Naive thymus-derived CD4-positive, alpha-beta T cell (primary cell): ENCODE measurements at regions not wholly inside any gene's neighbourhood (a gene's known extent, or its start where the extent isn't known, plus 50 kb on each side); places are given as distances from the start of the nearest gene placed in this dataset.
A peak's percentile ranks its signal among the peaks of the same experiment; 100 is the strongest.
"Not testable (repeated sequence)": the region's sequence is repeated elsewhere in the genome, so short reads cannot be mapped to it uniquely, and the experiment has no call there.

ENCODE experiments used
- ATAC-seq: fragments of 150-1000 bp; cut with Tn5 transposase; 2 replicates; pipeline ENCODE4 v1.10.0; 2021; ENCODE audit warnings: mild to moderate bottlenecking, moderate library complexity
- CTCF ChIA-PET: fragments of 350-600 bp; sonication (Branson Sonifier 250); formaldehyde crosslinking; loops from one replicate; lab custom pipeline; 2021; ENCODE audit warnings: antibody characterized with exemption; lab: Charles Lee
- POLR2A ChIA-PET: fragments of 350-600 bp; sonication (Branson Sonifier 250); formaldehyde crosslinking; loops from one replicate; lab custom pipeline; 2021; ENCODE audit warnings: antibody characterized with exemption, inconsistent platforms; lab: Charles Lee
- DNase-seq, 9 donors: peaks; one replicate each; pipeline versions ENCODE4 v3.0.0 to v3.0.0-alpha.2; 2020 to 2022; ENCODE audit warnings: mixed read lengths in 1 of 9
- H3K27ac ChIP-seq: one replicate; pipeline ENCODE4 v1.7.0; 2013; ENCODE audit warnings: mild to moderate bottlenecking, low read depth, low read length, moderate library complexity
- H3K27me3 ChIP-seq, 2 donors: one replicate each; pipeline ENCODE4 v1.7.0; 2013; ENCODE audit warnings: low read length in 2 of 2, mild to moderate bottlenecking in 2 of 2, moderate library complexity in 2 of 2; ENCODE audit not compliant: control insufficient read depth in 2 of 2, insufficient read depth in 2 of 2
- H3K36me3 ChIP-seq, 3 experiments: 1 replicate in 2 of 3; 2 replicates in 1 of 3; pipeline ENCODE4 v1.7.0; 2013; ENCODE audit warnings: low read length in 3 of 3, mild to moderate bottlenecking in 3 of 3, moderate library complexity in 1 of 3; ENCODE audit not compliant: insufficient read depth in 3 of 3, control insufficient read depth in 2 of 3
- H3K4me1 ChIP-seq, 2 donors: one replicate each; pipeline ENCODE4 v1.7.0; 2013; ENCODE audit warnings: low read length in 2 of 2, mild to moderate bottlenecking in 2 of 2, moderate library complexity in 1 of 2; ENCODE audit not compliant: control insufficient read depth in 2 of 2, insufficient read depth in 2 of 2
- H3K4me3 ChIP-seq: 2 replicates; pipeline ENCODE4 v1.7.0; 2013; ENCODE audit warnings: mild to moderate bottlenecking, low read length
- H3K9me3 ChIP-seq, 3 experiments: 1 replicate in 2 of 3; 2 replicates in 1 of 3; pipeline ENCODE4 v1.7.0; 2013; ENCODE audit warnings: low read length in 3 of 3; ENCODE audit not compliant: control insufficient read depth in 2 of 3
- H3K27ac Mint-ChIP-seq, 9 donors: one replicate each; pipeline ENCODE4 v1.8.0; 2020 to 2022; ENCODE audit warnings: mixed read lengths in 9 of 9, mild to moderate bottlenecking in 8 of 9, moderate library complexity in 5 of 9, inconsistent platforms in 2 of 9
- H3K27me3 Mint-ChIP-seq, 5 donors: one replicate each; pipeline ENCODE4 v1.8.0; 2021 to 2022; ENCODE audit warnings: mixed read lengths in 5 of 5, mild to moderate bottlenecking in 1 of 5
- H3K36me3 Mint-ChIP-seq, 5 donors: one replicate each; pipeline ENCODE4 v1.8.0; 2020 to 2022; ENCODE audit warnings: mixed read lengths in 5 of 5, mild to moderate bottlenecking in 3 of 5, inconsistent platforms in 1 of 5
- H3K4me1 Mint-ChIP-seq, 7 donors: one replicate each; pipeline ENCODE4 v1.8.0; 2020 to 2022; ENCODE audit warnings: mixed read lengths in 7 of 7, mild to moderate bottlenecking in 3 of 7, inconsistent platforms in 1 of 7
- H3K4me3 Mint-ChIP-seq, 10 donors: one replicate each; pipeline ENCODE4 v1.8.0; 2020 to 2022; ENCODE audit warnings: mild to moderate bottlenecking in 10 of 10, mixed read lengths in 10 of 10, moderate library complexity in 6 of 10, inconsistent platforms in 2 of 10
- H3K9me3 Mint-ChIP-seq, 11 donors: one replicate each; pipeline ENCODE4 v1.8.0; 2020 to 2022; ENCODE audit warnings: mixed read lengths in 11 of 11, mild to moderate bottlenecking in 4 of 11, inconsistent platforms in 1 of 11, moderate library complexity in 1 of 11
- intact Hi-C, 2 donors: fragments of 100-400 bp; cut with micrococcal nuclease; formaldehyde crosslinking; loops; one replicate each; pipeline ENCODE4 v1.15.1; 2023

- DNase-seq, result no peak
- intact Hi-C loops, result no loop called here
These were observed 156.7 kb downstream of the TMEM121 start for GRCh38 chr14:105682956-105683570.

GRCh38 chr14:105684056-105684455, 157.7 kb downstream of the TMEM121 start:
- ATAC-seq, H3K4me1 Mint-ChIP-seq, H3K36me3 Mint-ChIP-seq, DNase-seq, POLR2A ChIA-PET, H3K36me3 ChIP-seq, H3K4me3 ChIP-seq, H3K27ac Mint-ChIP-seq, H3K4me1 ChIP-seq, H3K27me3 ChIP-seq, H3K27ac ChIP-seq, intact Hi-C loops, H3K9me3 ChIP-seq, CTCF ChIA-PET, H3K9me3 Mint-ChIP-seq, H3K4me3 Mint-ChIP-seq, H3K27me3 Mint-ChIP-seq: not testable (repeated sequence)

More at GRCh38 chr14:105682956-105683570, 156.7 kb downstream of the TMEM121 start:
- ATAC-seq, result no peak
- no peaks in the 10 kb centered on the region for H3K36me3 Mint-ChIP-seq
- H3K4me3 ChIP-seq, result no peak overlapping the region
- H3K4me1 Mint-ChIP-seq, result peaks cover 0 to 7% (median 0%) of the 10 kb centered on the region in 7 donors
- ChIA-PET POLR2A (no interaction called here), CTCF (no interaction called here)
- no peak overlapping the region for H3K27ac ChIP-seq
- H3K4me3 Mint-ChIP-seq, result peak overlapping the region in 1 of 10 donors; percentile 34
- H3K27ac Mint-ChIP-seq, result peak overlapping the region in 3 of 9 donors; percentile 22 to 79 (median 63)
- H3K27me3 Mint-ChIP-seq, result peaks cover 0 to 3% (median 0%) of the 10 kb centered on the region in 5 donors
- no peaks in the 10 kb centered on the region for H3K9me3 ChIP-seq
- no peaks in the 10 kb centered on the region for H3K36me3 ChIP-seq
- H3K9me3 Mint-ChIP-seq, result peaks cover 0 to 6% (median 0%) of the 10 kb centered on the region in 11 donors
- H3K27me3 ChIP-seq, result no peaks in the 10 kb centered on the region
- no peaks in the 10 kb centered on the region for H3K4me1 ChIP-seq

GRCh38 chr14:105684597-105684996, 158.2 kb downstream of the TMEM121 start:
- H3K27me3 Mint-ChIP-seq, DNase-seq, H3K36me3 ChIP-seq, CTCF ChIA-PET, POLR2A ChIA-PET, H3K4me3 Mint-ChIP-seq, intact Hi-C loops, H3K4me1 Mint-ChIP-seq, H3K9me3 Mint-ChIP-seq, H3K27me3 ChIP-seq, H3K4me3 ChIP-seq, H3K9me3 ChIP-seq, H3K36me3 Mint-ChIP-seq, ATAC-seq, H3K4me1 ChIP-seq, H3K27ac ChIP-seq: not testable (repeated sequence)
- peak overlapping the region in 3 of 9 donors; percentile 1 to 72 (median 31) for H3K27ac Mint-ChIP-seq

GRCh38 chr14:105685003-105685402, 158.6 kb downstream of the TMEM121 start:
- DNase-seq, result no peak
- intact Hi-C loops, result no loop called here
- no peak for ATAC-seq
- H3K27me3 ChIP-seq, result no peaks in the 10 kb centered on the region
- no peaks in the 10 kb centered on the region for H3K9me3 ChIP-seq
- Mint-ChIP-seq H3K27me3 (no peaks in the 10 kb centered on the region), H3K9me3 (peaks cover 0 to 12% (median 0%) of the 10 kb centered on the region in 11 donors), H3K27ac (peak overlapping the region in 3 of 9 donors; percentile 1 to 72 (median 31)), H3K4me3 (no peak overlapping the region), H3K4me1 (peaks cover 0 to 7% (median 0%) of the 10 kb centered on the region in 7 donors), H3K36me3 (no peaks in the 10 kb centered on the region)
- H3K27ac ChIP-seq, result no peak overlapping the region
- H3K36me3 ChIP-seq, result no peaks in the 10 kb centered on the region
- no peaks in the 10 kb centered on the region for H3K4me1 ChIP-seq
- CTCF ChIA-PET, result no interaction called here
- no peak overlapping the region for H3K4me3 ChIP-seq
- POLR2A ChIA-PET, result no interaction called here

GRCh38 chr14:105685605-105686004, 159.2 kb downstream of the TMEM121 start:
- H3K4me1 Mint-ChIP-seq, H3K36me3 Mint-ChIP-seq, intact Hi-C loops, ATAC-seq, POLR2A ChIA-PET, H3K4me3 Mint-ChIP-seq, H3K9me3 ChIP-seq, H3K27me3 ChIP-seq, CTCF ChIA-PET, H3K27ac Mint-ChIP-seq, H3K36me3 ChIP-seq, H3K27me3 Mint-ChIP-seq, H3K27ac ChIP-seq, DNase-seq, H3K4me3 ChIP-seq, H3K4me1 ChIP-seq: not testable (repeated sequence)
- H3K9me3 Mint-ChIP-seq, result peaks cover 0 to 18% (median 0%) of the 10 kb centered on the region in 11 donors

- DNase-seq, ATAC-seq, intact Hi-C loops, H3K36me3 ChIP-seq, H3K27me3 ChIP-seq, H3K27ac ChIP-seq, H3K4me1 ChIP-seq, CTCF ChIA-PET, H3K27ac Mint-ChIP-seq, H3K4me3 ChIP-seq, POLR2A ChIA-PET, H3K27me3 Mint-ChIP-seq, H3K4me1 Mint-ChIP-seq, H3K9me3 ChIP-seq, H3K4me3 Mint-ChIP-seq, H3K36me3 Mint-ChIP-seq: not testable (repeated sequence)
- peaks cover 0 to 22% (median 0%) of the 10 kb centered on the region in 11 donors for H3K9me3 Mint-ChIP-seq
These were observed 159.7 kb downstream of the TMEM121 start for GRCh38 chr14:105686050-105686449.

GRCh38 chr14:105686462-105687170, 160.2 kb downstream of the TMEM121 start:
- H3K4me3 Mint-ChIP-seq, H3K4me1 ChIP-seq, H3K27ac Mint-ChIP-seq, H3K9me3 ChIP-seq, H3K27me3 Mint-ChIP-seq, DNase-seq, H3K36me3 ChIP-seq, H3K27me3 ChIP-seq, CTCF ChIA-PET, intact Hi-C loops, ATAC-seq, H3K4me1 Mint-ChIP-seq, POLR2A ChIA-PET, H3K36me3 Mint-ChIP-seq, H3K4me3 ChIP-seq, H3K27ac ChIP-seq: not testable (repeated sequence)
- peaks cover 0 to 23% (median 0%) of the 10 kb centered on the region in 11 donors for H3K9me3 Mint-ChIP-seq
